NCI-H2029 (cell line): ENCODE measurements at regions not wholly inside any gene's neighbourhood (a gene's known extent, or its start where the extent isn't known, plus 50 kb on each side); places are given as distances from the start of the nearest gene placed in this dataset.
A peak's percentile ranks its signal among the peaks of the same experiment; 100 is the strongest.

Source experiments
- DNase-seq: peaks from one replicate; lab custom pipeline; 2025; lab: John Stamatoyannopoulos, UW

DNA sequence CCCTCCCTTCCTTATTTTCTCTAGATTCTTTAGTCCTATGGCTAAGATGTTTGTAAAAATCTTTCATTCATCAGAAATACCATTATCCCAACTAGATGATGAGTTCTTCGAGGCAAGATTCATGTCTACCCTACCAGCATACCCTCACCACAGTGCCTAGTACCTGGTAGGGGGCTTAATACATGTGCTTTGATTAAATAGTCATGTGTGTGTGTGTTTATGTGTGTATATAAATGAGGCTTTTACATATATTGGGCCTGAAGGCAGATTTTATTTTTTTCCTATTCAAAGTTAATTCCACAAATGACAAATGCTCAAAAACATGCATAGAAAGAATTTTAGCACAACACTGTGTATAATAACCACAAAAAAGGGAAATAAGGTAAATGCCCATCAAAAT lies 193.0 kb upstream of the IRX3 start:
- DNase-seq, result no peak

DNA sequence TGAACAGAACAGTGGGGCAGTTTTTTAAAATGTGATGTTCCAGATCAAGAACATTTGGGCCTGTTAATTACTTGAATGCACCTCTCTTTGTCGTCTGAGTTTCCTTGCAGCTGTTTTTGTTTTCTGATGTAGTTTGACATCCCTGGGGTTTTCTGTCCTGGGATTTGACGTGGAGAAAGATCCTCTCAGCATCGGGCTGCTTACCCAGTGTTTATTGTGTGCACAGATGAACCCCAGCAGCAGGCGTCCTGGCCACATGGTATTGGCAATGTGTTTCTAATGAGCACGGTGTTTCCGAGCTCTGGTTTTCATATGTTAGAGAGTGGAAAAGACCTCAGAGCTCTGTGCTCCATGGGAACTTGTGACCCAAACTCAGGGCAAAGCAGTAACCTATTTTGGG lies 191.1 kb upstream of the IRX3 start:
- DNase-seq, result no peak

DNA sequence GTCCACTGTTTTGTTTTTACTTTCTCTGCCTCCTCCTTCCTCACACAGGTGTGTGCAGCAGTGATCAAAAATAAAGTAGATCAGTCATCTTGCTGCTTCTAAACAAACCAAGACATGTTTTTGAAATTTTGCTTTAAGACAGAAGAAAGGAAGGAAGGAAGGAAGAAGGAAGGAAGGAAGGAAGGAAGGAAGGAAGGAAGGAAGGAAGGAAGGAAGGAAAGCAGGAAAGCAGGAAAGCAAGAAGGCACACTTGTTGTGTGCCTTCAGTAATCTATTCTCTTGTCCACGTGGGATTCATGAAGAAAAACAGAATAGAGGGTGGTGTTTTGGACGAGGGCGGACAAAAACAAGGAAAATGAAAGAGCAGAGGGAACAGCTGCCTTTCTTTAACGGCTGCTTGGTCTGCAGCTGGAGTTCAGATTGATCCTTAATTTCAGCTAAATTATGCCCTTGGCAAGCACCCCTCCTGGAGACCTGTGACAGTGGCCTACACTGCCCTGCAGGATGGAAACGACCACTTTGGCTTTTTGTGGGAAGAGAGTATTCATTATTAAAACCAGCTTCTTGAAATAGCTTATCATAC lies 188.5 kb upstream of the IRX3 start:
- no peak for DNase-seq

DNA sequence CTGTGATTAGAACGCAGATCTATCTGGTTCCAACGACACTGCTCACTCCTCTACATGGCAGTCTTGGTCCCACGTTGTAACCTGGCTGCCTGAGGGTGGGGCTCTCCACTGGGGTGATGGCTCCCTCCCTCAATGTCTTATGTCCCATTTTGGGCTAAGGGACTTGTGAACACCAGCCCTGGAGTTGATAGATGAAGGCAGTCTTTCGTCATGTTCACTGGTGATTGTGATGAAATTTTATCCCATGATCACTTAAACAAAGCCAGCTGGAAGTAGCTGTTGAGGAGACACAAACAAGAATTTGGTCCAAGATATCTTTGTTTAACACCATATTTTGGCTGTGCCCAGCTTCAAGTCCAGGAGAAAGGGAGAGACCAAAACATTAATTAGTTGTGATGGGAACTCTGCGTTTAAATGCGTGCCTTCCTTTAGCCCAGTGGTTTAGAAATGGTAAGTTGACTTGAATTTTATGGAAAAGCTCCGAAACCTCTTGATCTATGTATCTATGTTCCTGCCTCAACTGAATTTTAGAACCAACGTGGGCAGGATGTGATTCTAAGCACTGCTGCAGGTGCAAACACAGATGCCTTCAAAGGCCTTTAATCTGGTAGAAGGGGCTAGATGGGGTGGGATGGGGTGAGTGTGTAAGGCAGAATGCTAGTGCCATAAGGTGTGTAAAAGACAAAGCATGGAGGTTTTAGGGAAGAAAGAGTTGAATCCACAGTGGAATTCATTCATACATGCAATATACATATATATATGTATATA lies 186.8 kb upstream of the IRX3 start:
- DNase-seq, result no peak

DNA sequence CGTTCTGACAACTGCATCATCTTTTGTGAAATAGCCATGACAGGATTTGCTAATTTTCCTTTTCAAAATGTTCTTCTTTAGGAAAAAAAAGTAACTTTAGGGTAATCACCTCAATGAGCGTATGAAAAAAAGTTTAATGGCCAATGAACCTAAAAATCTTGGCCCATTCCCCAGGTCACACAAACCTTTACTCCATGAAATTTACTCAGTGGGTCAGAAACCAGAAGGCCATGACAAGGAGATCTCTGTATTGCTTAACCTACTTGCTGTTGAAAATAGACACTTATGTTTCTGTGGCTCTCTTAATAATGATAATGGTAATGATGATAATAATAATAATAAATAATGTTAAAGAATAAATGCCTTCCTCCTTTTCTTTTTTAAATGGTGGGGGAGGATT lies 180.8 kb upstream of the IRX3 start:
- DNase-seq, result no peak

DNA sequence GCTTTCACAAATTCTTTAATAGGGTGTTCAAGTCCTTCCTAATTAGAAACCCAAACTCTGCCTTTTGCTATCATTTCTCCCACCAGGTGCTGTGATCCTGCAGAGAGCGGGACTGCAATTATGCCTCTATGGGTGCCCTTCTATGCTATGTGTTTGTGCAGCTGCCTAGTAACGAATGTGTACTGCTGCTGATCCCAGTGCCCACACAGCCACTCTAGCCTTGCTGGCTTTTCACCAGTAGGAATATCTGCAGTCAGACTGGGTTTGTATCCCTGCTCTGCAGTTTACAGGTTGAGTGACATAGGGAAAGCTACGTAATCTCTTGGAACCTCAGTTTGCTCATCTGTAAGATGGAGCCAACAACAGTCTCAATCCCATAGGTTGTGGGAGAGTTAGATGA lies 179.6 kb upstream of the IRX3 start:
- peak; percentile 61 for DNase-seq

DNA sequence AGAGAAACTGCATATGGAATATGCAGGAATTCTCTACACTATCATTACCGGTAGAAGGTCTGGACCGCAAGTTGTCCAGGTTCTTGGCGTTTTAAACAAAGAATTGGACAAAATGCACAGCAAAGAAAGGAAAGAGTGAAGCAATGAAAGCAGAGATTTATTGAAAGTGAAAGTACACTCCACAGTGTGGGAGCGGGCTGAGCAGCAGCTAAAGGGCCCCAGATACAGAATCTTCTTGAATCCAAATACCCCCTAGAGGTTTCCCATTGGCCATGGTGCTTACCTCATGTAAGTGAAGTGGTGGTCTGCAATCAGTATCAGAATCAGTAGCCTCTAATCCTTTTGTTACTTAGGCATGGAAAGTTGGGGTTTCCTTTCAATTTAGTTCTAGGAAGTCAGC lies 178.5 kb upstream of the IRX3 start:
- no peak for DNase-seq

DNA sequence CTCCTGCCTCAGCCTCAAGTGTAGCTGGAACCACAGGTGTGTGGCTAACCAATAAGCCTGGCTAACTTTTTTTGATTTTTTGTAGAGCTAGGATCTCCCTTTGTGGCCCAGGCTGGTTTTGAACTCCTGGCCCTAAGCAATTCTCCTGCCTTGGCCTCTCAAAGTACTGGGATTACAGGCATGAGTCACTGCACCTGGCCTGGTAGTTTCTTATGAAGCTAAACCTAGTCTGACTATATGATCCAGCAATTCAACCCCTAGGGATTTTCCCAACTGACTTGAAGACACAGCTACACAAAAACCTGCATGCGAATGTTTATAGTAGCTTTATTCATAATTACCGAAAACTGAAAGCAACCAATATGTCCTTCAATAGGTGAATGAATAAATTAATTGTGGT lies 176.2 kb upstream of the IRX3 start:
- no peak for DNase-seq

DNA sequence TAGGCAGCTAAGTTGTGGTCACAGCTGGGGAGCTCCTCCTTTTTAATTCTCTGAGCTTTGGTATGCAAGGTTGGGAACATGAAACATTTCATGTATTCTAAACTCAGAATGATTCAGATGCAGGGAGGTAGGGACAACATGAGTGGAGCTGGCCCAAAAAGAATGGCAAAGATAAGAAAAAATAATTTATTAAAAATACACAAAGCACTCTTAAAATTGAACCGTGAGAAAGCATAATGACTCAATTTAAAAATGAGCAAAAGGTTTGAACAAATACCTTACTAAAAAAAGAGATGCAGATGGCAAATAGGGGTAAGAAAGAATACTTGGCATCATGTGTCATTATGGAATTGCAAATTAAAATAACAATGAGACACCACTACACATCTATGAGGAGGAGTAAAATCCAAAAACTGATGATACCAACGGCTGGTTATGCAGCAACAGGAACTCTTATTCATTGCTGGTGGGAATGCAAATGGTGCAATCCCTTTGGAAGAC lies 175.6 kb upstream of the IRX3 start:
- no peak for DNase-seq

DNA sequence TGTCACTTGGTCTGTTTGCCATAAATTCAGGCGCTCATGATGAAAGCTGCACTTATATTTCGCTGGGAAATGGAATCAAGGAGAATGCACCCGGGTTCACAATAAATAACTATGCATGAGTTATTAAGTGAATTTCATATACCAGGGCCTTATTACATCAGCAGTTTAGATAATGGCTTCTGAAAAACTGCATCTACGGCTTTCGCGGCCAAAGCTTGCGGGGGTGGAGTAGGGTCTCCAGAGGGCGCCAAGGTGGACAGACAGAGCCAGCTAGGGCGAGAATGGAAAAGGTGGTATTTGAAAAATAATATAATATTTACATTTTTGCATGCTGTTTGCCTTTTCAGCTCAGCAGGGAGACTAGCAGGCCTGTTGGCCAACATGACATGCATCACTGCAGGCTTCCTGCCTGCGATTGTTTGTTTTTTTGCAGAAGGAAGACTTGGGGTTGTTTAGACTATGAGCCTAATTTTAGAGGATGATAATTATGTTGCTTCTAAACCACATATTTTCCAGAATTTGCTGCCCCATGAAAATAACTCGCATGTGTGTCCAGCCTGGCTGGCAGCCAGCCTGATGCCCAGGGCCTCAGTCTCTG lies 173.8 kb upstream of the IRX3 start:
- DNase-seq, result no peak

DNA sequence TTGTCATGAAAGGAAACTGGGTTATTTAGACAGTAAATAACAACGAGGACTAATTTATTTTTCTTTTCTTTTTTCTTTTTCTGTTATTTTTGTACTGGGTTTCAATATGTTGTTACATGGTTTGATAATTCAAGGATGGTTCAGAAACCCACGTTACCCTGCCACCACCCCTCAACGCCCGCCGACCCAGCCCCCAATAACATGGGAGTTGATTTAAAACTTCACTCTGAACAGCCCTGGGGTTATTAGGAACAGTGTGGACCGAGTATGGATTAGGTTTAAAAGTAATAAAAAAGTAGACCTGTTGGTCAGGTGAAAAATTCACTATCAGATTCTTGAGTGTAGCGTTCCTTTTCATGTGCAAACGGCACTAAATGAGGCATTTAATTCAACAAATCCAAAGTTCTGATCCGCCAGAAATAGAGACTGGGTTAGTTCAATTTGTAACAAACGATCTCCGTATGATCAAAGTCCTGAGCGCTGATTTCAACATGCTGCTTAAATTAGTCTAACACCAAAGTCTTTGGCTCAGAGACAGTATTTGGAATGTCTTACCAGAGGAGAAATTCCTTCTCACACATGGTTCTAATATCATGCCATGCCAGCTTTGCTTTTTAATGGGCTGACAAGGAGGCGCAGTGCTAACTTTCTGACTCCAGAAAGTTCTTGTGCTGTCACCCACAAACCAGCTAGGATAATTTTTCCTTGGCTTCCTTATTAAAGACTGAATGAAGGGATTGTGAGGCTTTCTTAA lies 173.1 kb upstream of the IRX3 start:
- DNase-seq, result no peak

DNA sequence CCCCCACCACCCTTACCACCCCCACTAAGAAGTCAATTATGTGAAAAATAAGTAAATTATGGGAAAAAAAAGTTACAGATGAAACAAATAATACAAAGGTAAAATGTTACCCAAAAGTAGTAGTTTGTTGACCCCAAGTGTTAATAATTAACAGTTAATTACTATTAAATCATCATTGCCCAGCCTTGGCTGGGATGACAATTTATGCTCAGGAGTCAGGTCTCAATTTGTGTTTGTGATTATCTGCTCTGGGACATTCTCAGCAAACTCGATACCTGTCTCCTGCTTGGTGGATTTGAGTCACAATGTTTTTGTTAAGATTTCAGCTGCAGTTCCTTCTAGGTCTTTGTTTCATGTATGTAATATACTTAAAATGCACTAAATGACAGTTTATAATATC lies 172.3 kb upstream of the IRX3 start:
- DNase-seq, result no peak

DNA sequence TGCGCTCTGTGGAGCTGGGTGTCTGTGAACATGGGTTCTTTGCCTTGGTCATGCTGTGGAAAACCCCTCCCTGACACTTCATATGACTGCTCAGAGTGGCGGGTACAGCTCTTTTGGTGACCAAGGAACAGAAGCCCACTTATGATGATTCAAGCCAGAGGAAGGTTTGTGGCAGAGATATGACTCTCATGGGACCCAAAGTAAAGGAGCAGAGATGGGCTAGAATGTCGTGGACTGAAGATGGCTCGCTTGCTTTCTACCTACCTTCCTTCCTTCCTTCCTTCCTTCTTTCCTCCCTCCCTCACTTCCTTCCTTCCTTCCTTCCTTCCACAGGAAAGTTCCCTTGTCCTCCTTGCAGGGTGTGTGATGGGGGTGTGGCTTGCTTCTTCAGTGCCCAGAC lies 169.7 kb upstream of the IRX3 start:
- DNase-seq, result no peak

DNA sequence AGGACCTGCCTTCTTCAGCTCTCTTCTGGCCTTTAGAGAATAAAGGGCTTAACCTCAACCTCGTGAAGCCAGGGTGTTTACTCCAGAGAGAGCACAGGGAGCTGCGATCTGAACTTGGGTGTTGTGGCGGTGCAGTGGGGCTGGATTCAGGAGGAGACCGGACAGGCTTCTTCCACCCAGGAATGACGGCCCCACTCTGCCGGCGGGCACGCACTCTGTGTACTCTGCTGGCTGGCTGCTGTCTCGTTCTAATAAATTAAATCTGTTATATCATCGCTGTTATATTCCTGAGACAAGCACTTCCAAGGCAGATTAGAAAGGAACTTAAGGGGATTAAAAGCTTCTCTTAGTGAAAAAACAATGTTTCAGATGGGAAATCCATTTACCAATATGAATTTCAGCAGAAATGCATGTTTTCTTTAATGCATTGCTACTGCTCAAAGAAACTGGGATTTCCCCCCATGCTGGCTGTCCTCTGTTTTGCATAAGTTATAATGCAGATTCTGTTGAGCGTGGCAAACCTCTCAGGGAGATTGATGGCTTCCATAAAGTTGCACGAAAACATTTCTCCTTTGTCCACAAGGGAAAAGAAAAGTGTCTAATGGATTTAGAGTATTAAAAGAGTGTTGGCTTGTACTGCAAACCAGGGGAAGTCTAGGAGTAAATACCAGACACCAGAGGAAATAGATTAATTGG lies 168.6 kb upstream of the IRX3 start:
- DNase-seq, result no peak

DNA sequence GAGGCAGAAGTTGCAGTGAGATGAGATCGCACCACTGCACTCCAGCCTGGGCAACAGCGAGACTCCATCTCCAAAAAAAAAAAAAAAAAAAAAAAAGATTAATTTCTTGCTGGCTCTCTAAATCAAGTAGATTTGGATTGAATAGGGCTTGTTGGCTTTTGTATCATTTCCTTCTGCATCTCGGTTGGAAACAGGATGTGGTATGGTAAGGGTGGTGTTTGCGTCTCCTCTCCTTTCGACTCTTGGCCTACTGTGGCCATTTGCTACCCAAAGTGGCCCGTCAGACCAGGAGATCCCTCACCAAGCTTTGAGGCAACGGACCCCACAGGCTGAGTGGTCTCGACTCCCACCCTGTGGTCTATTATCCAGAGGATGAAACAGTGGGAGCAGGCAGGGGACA lies 168.0 kb upstream of the IRX3 start:
- no peak for DNase-seq

DNA sequence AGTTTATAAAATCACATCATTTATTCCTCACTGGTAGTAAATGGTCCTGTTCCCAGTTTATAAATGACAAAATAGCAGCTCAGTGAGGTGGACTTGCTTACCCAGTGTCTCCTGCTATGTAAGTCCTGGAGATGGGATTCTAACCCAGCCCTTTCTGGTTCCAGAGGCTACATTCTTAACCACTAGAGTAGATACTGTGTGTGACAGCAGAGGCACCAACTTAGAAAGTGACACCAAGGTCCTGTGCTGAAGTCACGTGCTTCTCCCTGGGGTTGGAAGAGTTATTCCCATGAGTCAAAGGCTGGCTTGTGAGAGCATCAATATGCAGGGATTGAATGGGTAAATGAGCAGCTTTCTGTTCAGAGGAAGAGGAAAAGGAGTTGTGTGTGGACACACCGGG lies 167.3 kb upstream of the IRX3 start:
- DNase-seq, result no peak

DNA sequence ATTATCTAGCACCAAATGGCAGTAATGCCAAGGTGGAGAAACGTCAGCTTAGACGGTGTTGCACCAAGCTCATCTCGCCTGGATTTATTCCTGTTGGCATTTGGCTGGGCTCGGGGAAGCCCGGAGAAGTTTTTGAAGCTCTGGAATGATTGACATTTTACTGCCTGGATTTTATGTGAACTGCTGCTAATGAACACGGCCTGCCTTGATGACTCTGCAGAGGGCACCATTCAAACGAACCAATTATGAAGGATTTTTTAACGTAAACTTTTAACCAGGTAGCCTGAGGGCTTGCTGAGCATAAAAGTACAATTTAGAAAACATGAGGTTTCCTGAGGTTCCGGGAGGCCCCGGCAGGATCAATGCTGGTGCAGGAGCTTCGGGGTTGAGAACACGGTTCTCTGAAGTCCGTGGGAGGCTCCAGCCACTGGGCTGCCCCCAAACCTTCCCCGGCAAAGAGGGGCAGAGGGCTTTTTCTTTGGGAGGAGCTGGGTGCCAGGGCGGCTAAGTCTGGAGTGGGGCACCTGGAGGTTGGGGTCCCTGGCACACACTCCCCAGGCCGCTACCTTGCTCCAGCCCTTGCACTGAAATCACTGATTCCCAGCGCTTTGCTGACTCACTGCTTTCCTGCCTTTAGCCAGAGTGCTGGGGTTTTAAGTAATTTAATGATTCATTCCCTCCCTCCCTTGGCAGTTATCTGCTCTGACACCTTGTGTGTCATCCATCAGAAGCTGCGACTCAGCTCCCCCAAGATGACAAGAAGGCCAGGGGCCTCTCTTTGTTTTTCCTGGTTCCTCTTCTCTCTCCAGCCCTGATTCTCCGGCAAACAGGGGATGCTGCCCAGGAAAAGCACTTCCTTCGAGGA lies 161.2 kb upstream of the IRX3 start:
- no peak for DNase-seq

DNA sequence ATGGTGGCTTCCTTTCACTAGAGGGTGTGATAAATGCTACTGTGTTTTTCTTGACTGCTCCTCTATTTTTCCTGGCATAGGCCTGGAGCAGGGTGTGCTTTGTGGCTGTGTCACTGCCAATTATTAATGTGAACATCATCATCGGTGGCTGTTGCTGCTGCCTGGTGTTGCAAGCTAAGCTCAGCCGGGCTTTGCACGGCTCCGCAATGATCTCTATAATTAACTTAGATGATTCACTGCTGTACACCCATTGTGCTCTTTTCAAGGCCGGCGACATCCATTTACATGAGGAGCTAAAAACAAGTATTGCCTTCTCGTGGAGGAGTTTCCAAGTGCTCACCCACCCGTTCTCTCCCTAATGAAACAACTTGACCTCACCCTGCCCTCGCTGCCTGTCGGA lies 160.1 kb upstream of the IRX3 start:
- DNase-seq, result no peak

DNA sequence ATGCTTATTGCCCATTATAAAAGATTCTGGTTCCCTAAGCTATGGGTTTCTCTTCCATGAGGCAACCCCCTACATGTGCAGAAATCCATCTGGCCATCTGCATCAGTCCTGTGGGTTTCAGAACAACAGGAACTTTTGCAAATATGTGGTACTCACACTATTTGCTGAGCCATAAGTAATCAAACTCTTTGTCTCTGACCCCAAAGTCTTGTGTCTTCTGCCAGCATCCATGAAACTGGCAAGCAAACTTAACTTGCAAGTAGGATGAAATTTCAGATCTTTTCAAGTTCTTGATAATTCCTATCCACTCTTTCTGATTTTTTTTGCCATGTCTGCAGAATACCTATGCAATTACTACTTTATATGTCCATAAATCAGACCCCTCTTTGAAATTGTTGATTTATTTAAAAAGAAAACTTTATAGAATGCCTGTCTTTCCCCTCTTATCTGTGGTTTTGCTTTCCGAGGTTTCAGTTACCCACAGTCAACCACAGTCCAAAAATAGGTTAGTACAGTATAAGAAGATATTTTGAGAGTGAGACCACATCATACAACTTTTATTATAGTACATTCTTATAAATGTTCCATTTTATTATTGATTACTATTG lies 158.4 kb upstream of the IRX3 start:
- no peak for DNase-seq

DNA sequence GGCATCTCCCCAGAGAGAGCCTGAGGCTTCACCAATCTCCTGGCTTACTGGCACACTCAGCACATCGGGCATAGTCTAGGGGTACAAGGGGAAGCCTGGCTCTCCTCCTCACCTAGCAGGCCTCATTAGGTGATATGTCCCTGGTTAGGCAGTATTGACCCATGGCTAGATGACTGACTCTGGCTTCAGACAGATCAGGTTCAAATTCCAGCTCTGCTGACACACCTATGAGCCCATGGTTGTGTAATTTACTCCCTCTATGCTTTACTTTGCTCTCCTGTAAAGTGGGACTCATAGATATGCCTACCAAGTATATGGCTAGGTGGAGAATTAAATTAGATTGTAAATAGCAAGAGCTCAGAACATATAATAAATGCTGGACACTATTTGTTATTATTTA lies 157.3 kb upstream of the IRX3 start:
- no peak for DNase-seq

DNA sequence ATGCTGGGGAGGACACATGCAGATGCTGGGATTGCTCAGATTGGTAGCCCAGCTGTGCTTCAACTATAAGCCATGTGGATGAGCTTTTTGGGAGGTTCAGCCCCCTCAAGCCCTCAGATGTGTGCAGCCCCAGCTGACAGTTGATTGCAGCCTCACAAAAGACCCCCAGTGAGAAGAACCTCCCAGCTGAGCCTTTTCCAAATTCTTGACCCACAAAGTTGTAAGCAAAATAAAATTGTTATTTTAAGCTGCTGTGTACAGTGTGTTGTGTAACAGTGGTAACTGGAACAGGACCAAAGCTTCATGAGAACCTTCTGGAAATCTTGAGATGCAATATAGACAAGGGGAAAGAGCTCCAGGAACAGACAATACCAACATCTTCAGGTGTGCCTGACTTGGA lies 156.8 kb upstream of the IRX3 start:
- DNase-seq, result no peak
